Left colon (tissue), 2 donors: ENCODE measurements at regions not wholly inside any gene's neighbourhood (a gene's known extent, or its start where the extent isn't known, plus 50 kb on each side); places are given as distances from the start of the nearest gene placed in this dataset.
"Not testable (repeated sequence)": the region's sequence is repeated elsewhere in the genome, so short reads cannot be mapped to it uniquely, and the experiment has no call there.

Experiments
- ATAC-seq: fragments of 200-7000 bp; cut with Tn5 transposase; one replicate; pipeline ENCODE4 v1.9.1; 2020; ENCODE audit warnings: mild to moderate bottlenecking, moderate library complexity
- DNase-seq, 2 donors: peaks; one replicate each; pipeline ENCODE4 v3.0.0-alpha.2; 2020
- intact Hi-C, 2 donors: fragments of 100-400 bp; cut with DNase I in 1 of 2; cut with micrococcal nuclease in 1 of 2; formaldehyde crosslinking; loops; one replicate each; pipeline versions ENCODE4 v1.11.2 to v1.14.0; 2022; cut with DNase I, micrococcal nuclease
- donor health status: DM: no; HTN: no; CAD: no.
- donor health status: DM: yes; HTN: yes; CAD: no.

- no peak for DNase-seq
- ATAC-seq, result no peak
- intact Hi-C loops, result no loop called here
Measured at GRCh38 chr5:159515197-159515596, 184.9 kb upstream of the IL12B start.

- peak; percentile 79 for ATAC-seq
- peak in 1 of 2 donors; percentile 59 for DNase-seq
- intact Hi-C loops, result no loop called here
Measured at GRCh38 chr5:159515909-159516415, 185.7 kb upstream of the IL12B start.

DNA sequence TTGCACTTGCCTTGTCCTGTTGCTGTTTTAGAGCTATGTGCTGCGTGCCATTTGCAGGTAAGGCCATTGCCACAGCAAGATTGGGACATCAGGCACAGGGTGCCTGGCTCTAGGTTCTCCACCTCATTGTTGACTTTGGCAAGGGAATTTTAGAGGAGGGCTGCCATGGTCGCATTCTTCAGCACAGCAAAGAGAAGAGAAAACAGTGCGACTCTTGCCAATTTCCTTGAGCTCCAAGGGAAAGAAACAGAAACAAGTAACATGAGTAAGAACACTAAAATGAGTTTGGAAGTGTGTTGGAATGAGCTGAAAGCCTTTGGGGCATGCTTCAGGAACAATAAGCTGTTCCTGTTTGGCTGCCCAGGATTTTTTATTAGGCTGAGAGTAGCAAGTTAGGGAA, 188.1 kb upstream of the IL12B start:
- DNase-seq (no peak), ATAC-seq (no peak)
- intact Hi-C loops, result no loop called here

GRCh38 chr5:159519365-159519764, 189.1 kb upstream of the IL12B start:
- no peak for ATAC-seq
- intact Hi-C loops, result no loop called here
- DNase-seq, result no peak

- ATAC-seq (no peak), DNase-seq (no peak)
- intact Hi-C loops, result no loop called here
Measured at GRCh38 chr5:159522841-159523240, 192.6 kb upstream of the IL12B start.

DNA sequence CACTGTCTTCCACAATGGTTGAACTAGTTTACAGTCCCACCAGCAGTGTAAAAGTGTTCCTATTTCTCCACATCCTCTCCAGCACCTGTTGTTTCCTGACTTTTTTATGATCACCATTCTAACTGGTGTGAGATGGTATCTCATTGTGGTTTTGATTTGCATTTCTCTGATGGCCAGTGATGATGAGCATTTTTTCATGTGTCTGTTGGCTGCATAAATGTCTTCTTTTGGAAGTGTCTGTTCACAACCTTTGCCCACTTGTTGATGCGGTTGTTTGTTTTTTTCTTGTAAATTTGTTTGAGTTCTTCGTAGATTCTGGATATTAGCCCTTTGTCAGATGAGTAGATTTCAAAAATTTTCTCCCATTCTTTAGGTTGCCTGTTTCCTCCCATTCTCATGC, 194.0 kb upstream of the IL12B start:
- ATAC-seq, DNase-seq, intact Hi-C loops: not testable (repeated sequence)

DNA sequence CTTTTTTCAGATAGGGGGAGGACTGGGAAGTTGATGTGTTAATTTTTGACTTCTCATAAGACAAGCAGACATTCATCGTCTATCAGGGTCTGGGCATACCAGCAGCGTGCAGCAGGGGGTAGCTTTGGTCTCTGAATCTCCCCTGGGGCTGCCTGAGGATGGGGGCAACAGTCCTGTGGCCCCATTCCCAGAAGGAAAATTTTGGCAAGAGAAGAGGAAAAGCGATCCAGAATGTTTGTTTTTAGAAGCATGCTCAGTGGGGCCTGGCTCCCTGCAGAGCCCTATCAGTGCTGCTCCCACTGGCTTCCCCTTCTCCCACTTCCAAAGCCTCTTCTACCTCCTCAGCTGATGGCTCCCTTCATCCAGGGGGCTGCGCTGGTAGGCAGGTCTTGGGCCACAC, 194.8 kb upstream of the IL12B start:
- no peak for DNase-seq
- ATAC-seq, result no peak
- intact Hi-C loops, result no loop called here

GRCh38 chr5:159527546-159528254, 197.4 kb upstream of the IL12B start:
- intact Hi-C loops, result no loop called here
- ATAC-seq, result no peak

DNA sequence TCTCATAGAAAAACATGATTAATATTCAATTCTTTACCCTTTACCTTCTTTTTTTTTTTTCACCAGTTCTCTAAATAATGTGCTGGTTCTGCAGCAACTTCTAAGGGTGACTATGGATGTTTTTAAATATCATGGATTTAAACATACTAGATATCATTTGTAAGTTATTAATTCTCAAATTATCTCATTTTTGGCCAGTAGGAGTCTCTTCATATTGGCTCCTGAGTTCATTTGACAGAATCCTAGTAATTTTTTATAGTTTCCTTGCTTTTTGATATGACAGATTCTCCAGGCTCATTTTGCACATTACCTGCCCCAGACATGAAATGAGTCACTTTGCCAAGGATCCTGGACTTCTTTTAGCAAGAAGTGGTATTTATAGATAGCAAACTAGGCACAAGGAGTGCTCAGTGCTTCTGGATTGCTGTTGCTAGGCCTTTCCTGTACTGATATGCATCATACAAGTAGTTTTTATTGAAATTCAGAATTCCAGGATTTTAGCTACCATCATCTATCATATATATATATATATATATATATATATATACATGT, 201.3 kb upstream of the IL12B start:
- intact Hi-C loops, result no loop called here
- no peak for DNase-seq
- no peak for ATAC-seq

More at GRCh38 chr5:159527546-159528254, 197.4 kb upstream of the IL12B start:
- DNase-seq, result no peak

GRCh38 chr5:159533197-159533596, 202.9 kb upstream of the IL12B start:
- intact Hi-C loops, result no loop called here
- no peak for DNase-seq
- no peak for ATAC-seq

DNA sequence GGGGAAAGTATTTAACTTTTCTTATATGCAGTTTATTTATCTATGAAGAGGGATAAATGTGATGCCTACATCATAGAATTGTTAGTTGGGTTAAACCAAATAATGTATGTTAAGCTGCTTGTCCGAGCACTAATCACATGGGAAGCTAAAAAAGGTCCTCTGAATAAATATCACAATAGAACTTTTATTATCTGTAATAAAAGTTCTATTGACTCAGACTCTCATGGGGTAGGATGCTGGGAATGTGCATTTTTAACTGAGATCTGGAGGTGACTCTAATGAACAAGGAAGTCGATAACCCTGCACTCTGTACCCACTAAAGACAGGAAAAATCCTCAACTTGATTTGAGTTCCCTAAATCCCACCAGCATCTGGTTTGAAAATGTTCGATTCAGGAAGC, 205.9 kb upstream of the IL12B start:
- intact Hi-C loops, result no loop called here
- no peak for DNase-seq
- no peak for ATAC-seq

DNA sequence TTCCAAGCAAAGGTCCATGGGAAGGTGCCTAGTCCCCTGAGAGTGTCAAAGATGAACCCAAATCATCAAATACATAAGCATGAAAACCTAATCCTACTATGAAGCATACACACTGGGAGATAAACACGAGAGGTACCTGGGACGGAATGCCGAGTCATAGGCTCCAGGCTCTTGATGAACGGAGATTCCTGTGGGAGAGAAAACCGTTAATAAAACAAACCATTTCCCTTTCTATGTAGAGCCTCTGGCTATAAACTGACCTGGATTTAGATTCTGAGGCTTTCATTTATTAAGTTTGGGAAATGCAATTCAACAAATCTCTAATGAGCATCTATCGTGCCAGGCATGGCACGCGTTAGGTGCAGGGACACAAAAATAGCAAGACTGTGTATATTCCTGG, 206.4 kb upstream of the IL12B start:
- ATAC-seq (no peak), DNase-seq (no peak)
- intact Hi-C loops, result no loop called here

- intact Hi-C loops, result no loop called here
- ATAC-seq, result no peak
- DNase-seq, result no peak
Measured at GRCh38 chr5:159539678-159540077, 209.4 kb upstream of the IL12B start.

DNA sequence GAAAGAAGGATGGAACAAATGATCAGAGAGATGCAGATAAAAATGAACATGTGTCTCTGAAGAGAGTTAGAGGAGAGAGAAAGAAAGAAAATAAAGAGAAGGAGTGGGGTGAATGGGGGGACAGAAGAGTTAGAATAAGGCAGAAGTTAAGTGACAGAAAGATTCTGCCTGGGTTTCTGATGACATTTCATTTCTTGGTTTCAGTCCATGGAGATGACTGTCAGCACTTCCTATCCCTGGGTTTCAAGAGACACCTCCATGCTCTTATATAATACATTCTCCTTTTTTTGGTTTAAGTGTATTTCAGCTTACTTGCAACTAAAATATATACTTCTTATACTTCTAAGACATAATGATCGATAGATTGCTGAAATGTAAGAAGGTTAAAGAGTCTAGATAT, 213.0 kb upstream of the IL12B start:
- no peak for ATAC-seq
- intact Hi-C loops, result no loop called here
- DNase-seq, result no peak

- intact Hi-C loops, result no loop called here
- DNase-seq, result no peak
- ATAC-seq, result no peak
Measured at GRCh38 chr5:159545156-159545555, 214.9 kb upstream of the IL12B start.

DNA sequence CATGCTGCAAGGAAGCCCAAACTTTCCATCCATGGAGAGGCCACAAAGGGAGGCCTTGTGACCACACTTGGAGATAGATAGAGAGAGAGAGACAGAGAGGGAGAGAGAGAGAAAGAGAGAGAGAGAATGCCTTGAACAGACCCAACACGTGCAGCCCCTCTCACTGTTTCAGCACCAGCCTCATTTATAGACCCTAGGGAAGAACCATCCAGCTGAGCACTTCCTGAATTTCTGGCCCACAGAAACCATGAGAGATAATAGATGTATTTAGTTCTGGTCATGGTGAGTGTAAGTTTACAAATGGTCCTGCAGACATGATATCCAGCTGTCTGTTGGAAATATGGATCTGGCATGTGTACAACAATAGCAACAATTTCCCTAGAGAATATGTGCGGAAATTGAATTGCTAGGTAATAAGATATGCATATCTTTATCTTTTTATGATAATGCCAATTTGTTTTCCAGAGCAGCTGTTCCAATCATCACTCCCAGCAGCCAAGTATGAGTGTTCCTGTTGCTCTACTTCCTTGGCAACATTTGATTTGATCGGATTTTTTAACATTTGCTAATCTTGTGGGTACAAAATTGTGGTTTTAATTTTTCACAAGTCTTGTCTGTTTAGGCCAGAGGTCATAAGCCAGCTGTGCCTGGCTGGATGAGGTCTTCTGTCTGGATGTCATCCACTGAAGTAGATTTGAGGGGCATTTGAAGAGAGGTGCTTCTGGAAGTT, 217.3 kb upstream of the IL12B start:
- intact Hi-C loops, result no loop called here
- no peak for ATAC-seq
- DNase-seq, result no peak

GRCh38 chr5:159548517-159548916, 218.2 kb upstream of the IL12B start:
- ATAC-seq, result no peak
- no peak for DNase-seq
- intact Hi-C loops, result no loop called here

GRCh38 chr5:159549046-159549445, 218.8 kb upstream of the IL12B start:
- ATAC-seq, result no peak
- DNase-seq, result no peak
- intact Hi-C loops, result no loop called here

GRCh38 chr5:159550951-159551350, 220.7 kb upstream of the IL12B start:
- ATAC-seq, result no peak

GRCh38 chr5:159552751-159553150, 222.5 kb upstream of the IL12B start:
- ATAC-seq (no peak), DNase-seq (no peak)
- intact Hi-C loops, result no loop called here

More at GRCh38 chr5:159550951-159551350, 220.7 kb upstream of the IL12B start:
- intact Hi-C loops, result no loop called here
- DNase-seq, result no peak
